Stimulated activated CD8-positive, alpha-beta memory T cell treated with anti-CD3 and anti-CD28 coated beads, Interleukin-7, amount 100 ng/mL, for 4 hours (primary cell): ENCODE measurements at regions not wholly inside any gene's neighbourhood (a gene's known extent, or its start where the extent isn't known, plus 50 kb on each side); places are given as distances from the start of the nearest gene placed in this dataset.

Source experiments
- DNase-seq, 2 donors: peaks; one replicate each; pipeline ENCODE4 v3.0.0-alpha.2; 2020; ENCODE audit warnings: low read depth in 2 of 2

- DNase-seq, result no peak
Observed at GRCh38 chr3:59698091-59698490, 648.3 kb upstream of the CFAP20DC start.

- no peak for DNase-seq
Observed at GRCh38 chr3:59696783-59697182, 647.0 kb upstream of the CFAP20DC start.

DNA sequence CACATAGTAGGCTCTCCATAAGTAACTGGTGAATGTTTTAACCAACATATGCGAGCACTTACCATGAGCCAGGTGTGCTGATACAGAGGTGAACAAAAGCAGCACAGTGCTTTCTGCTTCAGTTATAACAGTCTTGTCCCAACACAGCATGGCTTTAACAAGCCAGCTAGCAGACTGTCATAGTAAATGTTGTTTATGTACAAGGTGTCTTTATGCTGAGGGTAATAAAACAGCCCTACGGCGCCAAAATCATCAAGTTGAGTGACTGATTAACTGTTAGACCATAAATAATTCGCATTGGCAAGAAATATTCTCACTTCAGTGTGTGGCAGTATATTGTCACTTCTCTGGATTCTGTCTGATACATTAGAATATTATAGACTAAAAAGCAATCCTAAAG, 646.0 kb upstream of the CFAP20DC start:
- DNase-seq, result no peak

DNA sequence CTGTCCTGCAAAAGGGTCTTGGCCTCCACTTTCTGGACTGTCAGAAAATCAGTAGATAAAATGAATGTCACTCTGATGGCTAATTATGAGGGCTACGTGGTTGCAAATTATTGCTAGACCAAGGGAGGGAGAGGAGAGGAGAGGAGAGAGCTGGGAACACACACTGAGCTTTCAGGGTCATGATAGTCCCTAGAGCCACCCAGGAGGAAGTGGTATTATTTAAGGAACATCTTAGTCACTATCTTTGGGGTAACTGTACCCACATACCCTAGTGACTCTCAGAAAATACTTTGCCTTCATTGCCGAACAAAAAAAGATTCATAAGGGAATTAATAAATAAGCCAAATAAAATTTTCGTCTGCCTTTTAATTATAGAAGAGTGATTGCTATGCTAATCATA, 642.3 kb upstream of the CFAP20DC start:
- DNase-seq, result no peak

DNA sequence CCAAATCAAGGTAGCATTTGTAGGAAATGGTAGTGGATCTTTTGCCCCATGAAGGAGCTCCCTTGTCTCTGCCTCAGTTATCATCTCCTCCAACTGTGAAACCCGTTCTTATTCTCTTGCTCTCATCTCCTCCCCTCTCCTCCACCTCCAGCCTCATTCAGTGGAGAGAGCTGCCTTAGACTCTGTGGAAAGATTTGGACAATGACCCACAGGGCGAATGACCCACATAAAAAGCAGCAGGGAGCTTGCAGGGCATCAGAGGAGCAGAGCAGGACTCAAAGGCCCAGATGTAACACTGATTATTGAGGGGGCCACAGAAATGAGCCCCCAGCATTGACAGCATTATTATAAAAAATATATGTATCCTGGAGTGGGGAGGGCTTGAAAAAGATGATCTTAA, 641.1 kb upstream of the CFAP20DC start:
- no peak for DNase-seq

GRCh38 chr3:59688636-59689035, 638.8 kb upstream of the CFAP20DC start:
- DNase-seq, result no peak

DNA sequence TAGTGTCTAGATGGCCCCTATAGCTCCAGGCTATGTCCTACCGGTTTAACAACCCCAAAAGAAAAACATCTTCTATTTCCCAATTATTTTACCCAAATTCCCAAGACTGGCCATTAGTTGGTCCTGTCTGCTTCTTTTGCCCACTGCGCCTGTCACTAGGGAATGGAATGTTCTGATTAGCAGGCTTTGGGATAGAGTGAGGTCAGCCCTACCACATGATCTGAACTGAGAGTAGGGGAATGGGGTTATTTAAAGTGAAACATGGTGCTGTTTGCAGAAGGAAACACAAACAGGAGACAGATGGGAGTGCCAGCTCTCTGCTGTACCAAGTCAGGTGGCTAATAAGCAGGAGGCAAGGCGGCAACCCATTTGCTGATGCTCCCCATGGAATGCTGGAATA, 635.6 kb upstream of the CFAP20DC start:
- DNase-seq, result no peak

DNA sequence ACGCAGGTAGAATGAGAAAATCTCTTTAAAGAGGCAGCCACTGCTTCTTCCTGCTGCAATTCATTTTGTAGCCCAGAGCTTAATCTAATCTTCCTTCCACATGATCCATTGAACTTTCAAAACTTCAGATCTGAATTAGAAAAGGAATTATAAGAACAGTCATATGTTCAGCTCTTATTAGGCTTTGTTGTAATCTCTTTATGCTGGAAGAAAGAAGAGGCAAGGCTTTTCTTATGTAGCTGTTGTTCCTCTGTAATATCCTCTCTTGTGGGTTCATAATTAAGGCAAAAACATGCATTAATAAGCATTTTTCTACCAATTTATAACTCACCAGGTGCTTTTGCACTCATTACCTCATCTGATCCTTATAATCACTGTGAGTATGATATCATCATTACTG, 634.9 kb upstream of the CFAP20DC start:
- no peak for DNase-seq

GRCh38 chr3:59680919-59681318, 631.1 kb upstream of the CFAP20DC start:
- no peak for DNase-seq

DNA sequence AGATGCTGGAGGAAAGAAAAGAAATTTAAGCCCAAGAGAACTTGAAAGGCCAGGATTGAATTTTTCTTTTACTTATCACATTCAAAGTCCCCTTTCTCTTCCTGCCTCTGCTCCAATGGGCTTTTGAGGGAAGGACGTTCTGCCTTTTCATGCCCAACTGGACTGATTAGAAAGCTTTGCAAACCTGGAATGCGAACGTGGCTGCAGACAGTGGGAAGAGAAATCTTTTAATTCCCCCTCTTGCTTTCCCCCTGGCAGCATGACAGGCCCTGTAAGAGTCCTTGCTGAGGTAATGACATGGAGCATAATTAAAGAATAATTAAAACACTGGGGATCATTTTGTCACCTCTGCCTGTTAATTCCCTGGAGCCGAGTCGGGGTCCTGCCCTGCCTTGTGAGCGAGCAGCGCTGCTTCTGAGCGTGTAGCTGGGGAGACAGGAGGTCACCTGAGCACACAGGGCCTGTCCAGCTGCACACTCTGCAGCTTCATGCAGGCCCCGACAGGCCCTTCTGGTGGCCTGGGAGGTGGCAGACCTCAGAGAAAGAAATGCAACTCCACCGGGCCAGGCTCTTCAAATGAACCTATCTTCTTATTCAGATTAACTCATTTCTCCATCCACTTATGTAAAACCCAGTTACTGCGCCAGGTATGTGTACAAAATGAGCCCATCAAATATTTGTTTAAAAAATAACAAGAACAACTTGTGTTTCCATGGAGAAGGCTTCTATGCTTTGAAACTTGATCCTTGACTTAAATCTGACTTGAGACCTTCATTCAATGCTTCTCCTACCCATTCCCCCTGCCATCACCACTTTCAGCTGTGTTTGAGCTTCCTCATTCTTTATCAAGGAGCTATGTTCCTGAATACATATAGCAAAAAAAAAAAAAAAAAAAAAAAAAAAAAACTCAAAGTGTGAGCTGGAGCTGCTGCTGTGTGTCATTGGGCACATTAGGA, 628.2 kb upstream of the CFAP20DC start:
- DNase-seq, result no peak

- no peak for DNase-seq
Observed at GRCh38 chr3:59675495-59675894, 625.7 kb upstream of the CFAP20DC start.

DNA sequence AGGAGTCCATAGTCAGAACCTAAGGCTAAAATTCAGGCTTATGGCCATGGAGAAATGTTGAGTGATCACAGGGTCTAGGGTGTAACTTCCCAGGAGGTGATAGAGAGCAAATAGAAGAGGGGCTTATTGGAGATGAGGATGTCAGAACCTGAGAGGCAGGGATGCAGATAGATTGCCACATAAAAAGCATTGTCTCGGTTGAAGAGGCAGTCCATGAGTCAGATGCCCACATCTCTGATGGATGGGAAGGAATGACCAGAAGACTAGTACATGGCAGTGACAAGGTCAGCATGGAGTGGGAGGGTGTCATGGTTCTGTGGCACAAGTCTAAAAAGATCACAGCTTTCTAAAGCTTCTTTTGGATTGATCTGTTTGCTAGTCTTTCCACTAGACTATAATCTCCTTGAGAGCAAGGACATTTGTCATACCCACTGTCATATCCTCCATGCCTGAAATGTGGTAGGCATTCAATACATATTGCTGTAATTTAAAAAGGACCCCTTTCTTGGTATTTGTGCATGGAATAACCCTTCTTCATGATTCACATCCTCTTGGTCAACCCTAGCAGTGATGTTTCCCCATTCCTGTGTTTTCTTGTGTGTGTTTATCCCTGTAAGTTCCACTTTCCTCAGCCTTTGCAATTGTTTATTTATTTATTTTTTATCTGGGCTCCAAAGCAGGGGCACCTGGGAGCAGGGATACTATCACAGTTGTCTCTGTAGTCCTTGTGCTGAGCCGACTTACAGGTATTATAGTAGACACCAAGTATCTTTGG, 613.4 kb upstream of the CFAP20DC start:
- no peak for DNase-seq

GRCh38 chr3:59660852-59661625, 611.2 kb upstream of the CFAP20DC start:
- DNase-seq, result no peak

- no peak for DNase-seq
Observed at GRCh38 chr3:59660376-59660775, 610.6 kb upstream of the CFAP20DC start.

GRCh38 chr3:59659755-59660154, 609.9 kb upstream of the CFAP20DC start:
- DNase-seq, result no peak

GRCh38 chr3:59658866-59659265, 609.0 kb upstream of the CFAP20DC start:
- no peak for DNase-seq

GRCh38 chr3:59658274-59658673, 608.4 kb upstream of the CFAP20DC start:
- no peak for DNase-seq

GRCh38 chr3:59655418-59656015, 605.7 kb upstream of the CFAP20DC start:
- DNase-seq, result no peak

DNA sequence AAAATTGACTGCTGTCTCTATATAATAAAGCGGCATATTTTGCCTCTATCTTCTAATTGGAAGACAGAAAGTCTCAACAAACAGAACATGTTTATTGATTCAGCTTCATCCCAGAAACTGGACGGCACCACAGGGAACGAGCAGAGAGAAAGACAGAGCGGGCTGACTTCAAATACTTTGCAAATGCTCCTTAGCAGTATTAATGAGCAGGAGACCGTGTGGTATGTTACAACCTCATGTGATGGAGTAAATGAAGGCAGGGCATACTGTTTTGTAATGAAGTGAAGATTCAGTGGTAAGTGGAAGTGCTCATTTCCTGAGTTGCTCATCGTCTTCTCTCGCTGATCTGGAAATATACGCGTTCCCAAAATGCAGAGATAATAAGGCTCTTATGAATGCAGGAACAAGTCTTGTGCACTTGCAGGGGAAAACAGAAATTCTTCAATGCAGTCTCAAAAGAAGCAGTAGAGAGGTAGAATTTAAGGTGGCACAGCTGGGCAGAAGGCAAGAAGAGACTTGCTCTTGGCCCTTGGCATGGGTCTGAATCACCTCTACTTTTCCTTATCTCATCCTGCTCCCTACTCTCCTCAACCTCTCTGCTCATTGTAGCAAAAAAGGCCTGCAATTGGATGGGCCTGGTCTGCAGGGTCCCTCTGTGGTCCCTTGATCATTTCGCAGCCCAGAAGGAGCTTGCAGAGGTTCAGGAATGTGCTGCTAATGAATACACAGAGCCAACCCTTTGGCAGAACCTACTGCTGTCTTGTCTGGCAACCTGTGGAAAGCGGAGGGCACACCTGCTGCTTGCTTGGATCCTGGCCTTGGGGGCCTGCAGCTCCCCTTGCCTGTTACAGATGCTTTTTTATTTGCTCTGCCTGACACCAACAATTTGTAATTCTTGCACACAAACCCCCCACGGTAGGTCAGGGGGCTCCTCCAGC, 604.9 kb upstream of the CFAP20DC start:
- DNase-seq, result no peak

DNA sequence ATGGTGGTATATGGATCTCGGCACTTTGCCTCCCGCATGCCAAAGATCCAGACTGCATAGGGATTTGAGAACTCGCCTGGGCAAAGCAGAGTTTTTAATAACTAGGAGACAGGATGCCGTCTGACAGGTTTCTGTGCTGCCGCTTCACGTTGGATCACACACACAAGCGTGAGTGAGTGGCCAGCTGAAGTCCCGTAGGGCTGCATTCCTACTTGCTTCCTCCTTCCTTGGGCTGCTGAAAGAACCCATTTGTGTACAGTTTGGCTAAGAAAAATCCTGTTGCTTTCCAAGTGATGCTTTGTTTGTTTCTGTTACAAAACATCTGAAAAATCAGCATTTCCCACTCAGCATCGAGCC, 604.3 kb upstream of the CFAP20DC start:
- DNase-seq, result no peak
